ENCODE measurements at regions not wholly inside any gene's neighbourhood (a gene's known extent, or its start where the extent isn't known, plus 50 kb on each side); places are given as distances from the start of the nearest gene placed in this dataset.

DNA sequence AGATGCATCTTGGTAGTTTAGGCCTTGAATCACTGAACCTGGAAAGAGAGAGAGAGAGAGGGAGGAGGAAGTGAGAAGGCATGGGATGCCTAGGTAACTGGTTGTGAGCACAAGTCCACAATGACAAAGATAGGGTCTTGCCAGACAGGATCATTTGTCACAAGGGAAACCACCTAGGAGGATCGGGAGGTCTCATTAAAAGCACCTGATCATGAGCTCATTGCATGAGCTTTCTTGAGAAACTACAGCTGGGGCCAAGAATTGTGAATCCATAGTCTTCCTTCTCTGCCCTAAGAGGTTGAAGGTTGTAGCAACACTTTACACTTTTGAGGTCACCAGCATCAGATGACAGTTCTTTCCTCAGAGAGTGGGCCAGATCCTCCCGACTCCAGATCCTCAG, 195.7 kb downstream of the CD83 start:
- TF ChIP-seq, protein P1, sequence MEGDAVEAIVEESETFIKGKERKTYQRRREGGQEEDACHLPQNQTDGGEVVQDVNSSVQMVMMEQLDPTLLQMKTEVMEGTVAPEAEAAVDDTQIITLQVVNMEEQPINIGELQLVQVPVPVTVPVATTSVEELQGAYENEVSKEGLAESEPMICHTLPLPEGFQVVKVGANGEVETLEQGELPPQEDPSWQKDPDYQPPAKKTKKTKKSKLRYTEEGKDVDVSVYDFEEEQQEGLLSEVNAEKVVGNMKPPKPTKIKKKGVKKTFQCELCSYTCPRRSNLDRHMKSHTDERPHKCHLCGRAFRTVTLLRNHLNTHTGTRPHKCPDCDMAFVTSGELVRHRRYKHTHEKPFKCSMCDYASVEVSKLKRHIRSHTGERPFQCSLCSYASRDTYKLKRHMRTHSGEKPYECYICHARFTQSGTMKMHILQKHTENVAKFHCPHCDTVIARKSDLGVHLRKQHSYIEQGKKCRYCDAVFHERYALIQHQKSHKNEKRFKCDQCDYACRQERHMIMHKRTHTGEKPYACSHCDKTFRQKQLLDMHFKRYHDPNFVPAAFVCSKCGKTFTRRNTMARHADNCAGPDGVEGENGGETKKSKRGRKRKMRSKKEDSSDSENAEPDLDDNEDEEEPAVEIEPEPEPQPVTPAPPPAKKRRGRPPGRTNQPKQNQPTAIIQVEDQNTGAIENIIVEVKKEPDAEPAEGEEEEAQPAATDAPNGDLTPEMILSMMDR (conservative IDR thresholded peaks at IDR 0.05 in 1 of 2, IDR thresholded peaks at IDR 0.05 in 1 of 2; ENCODE audit: low read depth in 1 of 2, low read length in 2 of 2): no peak
- no peak for TF ChIP-seq EZH2 (IDR thresholded peaks at IDR 0.05; ENCODE audit: low read length, missing control alignments)
- Histone ChIP-seq H3K9me3 (ENCODE audit: control insufficient read depth, insufficient read depth, low read depth, low read length) (no peaks in the 10 kb centered on the region), H3K4me2 (ENCODE audit: extremely low read depth, insufficient read depth, low read length) (no peak overlapping the region), H3K9ac (ENCODE audit: insufficient read depth, low read length) (no peak overlapping the region), H3K27ac (ENCODE audit: insufficient read depth, low read length) (no peak overlapping the region), H3K79me2 (ENCODE audit: control insufficient read depth, insufficient read depth, low read length) (no peaks in the 10 kb centered on the region), H2AFZ (ENCODE audit: low read length) (no peak overlapping the region), H4K20me1 (ENCODE audit: control insufficient read depth, extremely low read depth, insufficient read depth, low read length) (no peaks in the 10 kb centered on the region), H3K36me3 (ENCODE audit: control insufficient read depth, insufficient read depth, low read length) (no peaks in the 10 kb centered on the region), H3K27me3 (ENCODE audit: control insufficient read depth, insufficient read depth, low read length) (peaks cover 3% of the 10 kb centered on the region), H3K4me3 (replicated peaks in 1 of 4; ENCODE audit: control extremely low read depth in 1 of 4, insufficient read depth in 1 of 4, low read depth in 3 of 4, low read length in 4 of 4) (no peak overlapping the region), H3K4me1 (ENCODE audit: control insufficient read depth, extremely low read depth, insufficient read depth, low read length) (no peaks in the 10 kb centered on the region)
- no peak for DNase-seq (ENCODE audit: low read depth in 2 of 2)

DNA sequence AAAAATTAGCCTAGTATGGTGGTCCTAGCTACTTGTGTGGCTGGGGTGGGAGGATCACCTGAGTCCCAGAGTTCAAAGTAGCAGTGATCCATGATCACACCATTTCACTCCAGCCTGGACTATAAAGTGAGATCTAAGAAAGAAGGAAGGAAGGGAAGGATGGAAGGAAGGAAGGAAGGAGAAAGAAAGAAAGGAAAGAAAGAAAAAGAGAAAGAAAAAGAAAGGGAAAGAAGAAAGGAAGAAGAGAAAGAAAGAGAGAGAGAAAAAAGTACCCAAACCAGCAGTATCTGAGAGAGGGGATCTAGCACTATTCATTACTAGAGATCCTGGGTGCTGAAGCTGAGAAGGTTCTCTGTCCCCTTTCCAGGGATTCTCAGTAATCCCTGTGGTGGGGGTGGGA, 197.8 kb downstream of the CD83 start:
- DNase-seq (ENCODE audit: low read depth in 2 of 2): no peak
- no peak overlapping the region for H3K9ac ChIP-seq (ENCODE audit: insufficient read depth, low read length)
- no peak overlapping the region for H3K4me3 ChIP-seq (replicated peaks in 1 of 4; ENCODE audit: control extremely low read depth in 1 of 4, insufficient read depth in 1 of 4, low read depth in 3 of 4, low read length in 4 of 4)
- no peak overlapping the region for H2AFZ ChIP-seq (ENCODE audit: low read length)
- no peaks in the 10 kb centered on the region for H3K79me2 ChIP-seq (ENCODE audit: control insufficient read depth, insufficient read depth, low read length)
- H3K4me1 ChIP-seq (ENCODE audit: control insufficient read depth, extremely low read depth, insufficient read depth, low read length): no peaks in the 10 kb centered on the region
- TF ChIP-seq EZH2 (IDR thresholded peaks at IDR 0.05; ENCODE audit: low read length, missing control alignments): no peak
- TF ChIP-seq, protein P1 (conservative IDR thresholded peaks at IDR 0.05 in 1 of 2, IDR thresholded peaks at IDR 0.05 in 1 of 2; ENCODE audit: low read depth in 1 of 2, low read length in 2 of 2): no peak
- no peaks in the 10 kb centered on the region for H4K20me1 ChIP-seq (ENCODE audit: control insufficient read depth, extremely low read depth, insufficient read depth, low read length)
- no peak overlapping the region for H3K4me2 ChIP-seq (ENCODE audit: extremely low read depth, insufficient read depth, low read length)
- no peaks in the 10 kb centered on the region for H3K36me3 ChIP-seq (ENCODE audit: control insufficient read depth, insufficient read depth, low read length)
- H3K9me3 ChIP-seq (ENCODE audit: control insufficient read depth, insufficient read depth, low read depth, low read length): no peaks in the 10 kb centered on the region
- no peak overlapping the region for H3K27ac ChIP-seq (ENCODE audit: insufficient read depth, low read length)
- H3K27me3 ChIP-seq (ENCODE audit: control insufficient read depth, insufficient read depth, low read length): peaks cover 3% of the 10 kb centered on the region

DNA sequence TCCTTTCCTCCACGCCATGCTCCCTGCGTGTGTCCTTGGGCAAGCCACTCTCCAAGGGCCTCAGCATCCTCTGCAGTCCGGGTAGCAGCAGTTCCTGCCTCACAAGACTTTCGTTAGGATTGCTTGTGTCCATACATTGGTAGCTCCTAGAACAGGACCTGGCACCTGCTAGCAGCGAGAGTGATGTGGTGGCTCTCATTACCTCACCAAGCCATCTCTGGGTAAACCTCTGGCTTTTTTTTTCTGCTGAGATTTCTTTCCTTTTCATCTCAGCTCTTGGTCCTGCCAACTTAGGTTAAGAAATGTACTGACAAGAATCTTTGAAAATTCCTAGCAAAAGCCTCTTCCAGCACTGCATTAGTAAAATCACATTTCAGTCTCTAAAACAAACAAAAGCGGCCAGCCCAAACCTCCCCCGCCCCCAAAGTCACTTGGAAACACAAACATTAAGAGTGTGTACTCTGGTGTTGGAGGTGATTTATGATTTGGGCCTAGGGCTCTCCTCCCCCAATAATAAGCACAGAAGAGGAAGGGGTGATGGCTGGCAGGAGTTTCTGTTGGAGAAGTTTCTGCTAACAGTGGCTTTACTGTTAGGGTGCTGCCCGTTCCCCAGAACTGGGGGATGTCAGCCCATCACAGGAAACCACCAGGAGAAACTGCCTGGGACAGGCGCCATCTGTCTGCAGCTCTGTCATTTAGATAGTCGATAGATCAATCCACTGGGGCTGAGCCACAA, 199.2 kb downstream of the CD83 start:
- no peak overlapping the region for H3K4me2 ChIP-seq (ENCODE audit: extremely low read depth, insufficient read depth, low read length)
- no peaks in the 10 kb centered on the region for H3K9me3 ChIP-seq (ENCODE audit: control insufficient read depth, insufficient read depth, low read depth, low read length)
- no peaks in the 10 kb centered on the region for H3K79me2 ChIP-seq (ENCODE audit: control insufficient read depth, insufficient read depth, low read length)
- TF ChIP-seq, protein P1 (conservative IDR thresholded peaks at IDR 0.05 in 1 of 2, IDR thresholded peaks at IDR 0.05 in 1 of 2; ENCODE audit: low read depth in 1 of 2, low read length in 2 of 2): peak in 1 of 2 donors; percentile 9
- TF ChIP-seq EZH2 (IDR thresholded peaks at IDR 0.05; ENCODE audit: low read length, missing control alignments): no peak
- peak in 1 of 2 donors; percentile 10 for DNase-seq (ENCODE audit: low read depth in 2 of 2)
- no peak overlapping the region for H3K9ac ChIP-seq (ENCODE audit: insufficient read depth, low read length)
- H3K4me1 ChIP-seq (ENCODE audit: control insufficient read depth, extremely low read depth, insufficient read depth, low read length): no peaks in the 10 kb centered on the region
- peaks cover 3% of the 10 kb centered on the region for H3K27me3 ChIP-seq (ENCODE audit: control insufficient read depth, insufficient read depth, low read length)
- H3K27ac ChIP-seq (ENCODE audit: insufficient read depth, low read length): no peak overlapping the region
- no peak overlapping the region for H2AFZ ChIP-seq (ENCODE audit: low read length)
- H3K36me3 ChIP-seq (ENCODE audit: control insufficient read depth, insufficient read depth, low read length): no peaks in the 10 kb centered on the region
- H3K4me3 ChIP-seq (replicated peaks in 1 of 4; ENCODE audit: control extremely low read depth in 1 of 4, insufficient read depth in 1 of 4, low read depth in 3 of 4, low read length in 4 of 4): no peak overlapping the region
- H4K20me1 ChIP-seq (ENCODE audit: control insufficient read depth, extremely low read depth, insufficient read depth, low read length): no peaks in the 10 kb centered on the region
